CD4-positive, alpha-beta T cell treated with Interleukin-1 beta for 1 hour (primary cell): ENCODE measurements at regions not wholly inside any gene's neighbourhood (a gene's known extent, or its start where the extent isn't known, plus 50 kb on each side); places are given as distances from the start of the nearest gene placed in this dataset.
"Not testable (repeated sequence)": the region's sequence is repeated elsewhere in the genome, so short reads cannot be mapped to it uniquely, and the experiment has no call there.

Source experiments
- DNase-seq, 2 donors: peaks; one replicate each; pipeline ENCODE4 v3.0.0-alpha.2; 2020 to 2022

GRCh38 chr2:215740071-215740470, 273.3 kb downstream of the MREG start:
- no peak for DNase-seq

GRCh38 chr2:215738351-215738750, 275.0 kb downstream of the MREG start:
- DNase-seq: no peak

- DNase-seq: no peak
These were observed 275.9 kb downstream of the MREG start for GRCh38 chr2:215737477-215737876.

- DNase-seq: no peak
These were observed 276.6 kb downstream of the MREG start for GRCh38 chr2:215736653-215737290.

- DNase-seq: no peak
These were observed 282.2 kb downstream of the MREG start for GRCh38 chr2:215731108-215731658.

- no peak for DNase-seq
These were observed 283.2 kb downstream of the MREG start for GRCh38 chr2:215729985-215730620.

- peak; percentile 2 to 50 for DNase-seq
These were observed 284.8 kb downstream of the MREG start for GRCh38 chr2:215728504-215729065.

GRCh38 chr2:215727507-215728503, 285.5 kb downstream of the MREG start:
- no peak for DNase-seq

- no peak for DNase-seq
These were observed 287.3 kb downstream of the MREG start for GRCh38 chr2:215726070-215726469.

GRCh38 chr2:215724146-215724545, 288.3 kb upstream of the FN1 start:
- DNase-seq: no peak

GRCh38 chr2:215723631-215724011, 287.8 kb upstream of the FN1 start:
- no peak for DNase-seq

GRCh38 chr2:215722986-215723630, 287.2 kb upstream of the FN1 start:
- DNase-seq: no peak

GRCh38 chr2:215722125-215722524, 286.3 kb upstream of the FN1 start:
- DNase-seq: no peak

- DNase-seq: not testable (repeated sequence)
These were observed 285.6 kb upstream of the FN1 start for GRCh38 chr2:215721515-215721914.

- no peak for DNase-seq
These were observed 283.0 kb upstream of the FN1 start for GRCh38 chr2:215718890-215719289.

- no peak for DNase-seq
These were observed 282.6 kb upstream of the FN1 start for GRCh38 chr2:215718436-215718835.

- DNase-seq: no peak
These were observed 281.9 kb upstream of the FN1 start for GRCh38 chr2:215717501-215718381.

GRCh38 chr2:215716956-215717355, 281.1 kb upstream of the FN1 start:
- DNase-seq: no peak

GRCh38 chr2:215712871-215713790, 277.3 kb upstream of the FN1 start:
- no peak for DNase-seq

GRCh38 chr2:215712219-215712868, 276.5 kb upstream of the FN1 start:
- no peak for DNase-seq
